ENCODE measurements at regions not wholly inside any gene's neighbourhood (a gene's known extent, or its start where the extent isn't known, plus 50 kb on each side); places are given as distances from the start of the nearest gene placed in this dataset.

- intact Hi-C loops (cut with micrococcal nuclease; ENCODE audit: unreplicated experiment), result no loop called here
- no peak for DNase-seq
- H3K4me1 Mint-ChIP-seq (ENCODE audit: low read depth, unreplicated experiment), result peaks cover 33% of the 10 kb centered on the region
- H3K36me3 Mint-ChIP-seq (ENCODE audit: insufficient read depth, unreplicated experiment), result no peaks in the 10 kb centered on the region
- no peaks in the 10 kb centered on the region for H3K27me3 Mint-ChIP-seq (ENCODE audit: unreplicated experiment)
- no peak for TF ChIP-seq CTCF (IDR thresholded peaks at IDR 0.05; ENCODE audit: unreplicated experiment)
- H3K4me3 Mint-ChIP-seq (ENCODE audit: low read depth, unreplicated experiment), result no peak overlapping the region
- no TSS peak for BruUV-seq (replicated peaks)
- no peak overlapping the region for H3K27ac Mint-ChIP-seq (ENCODE audit: unreplicated experiment)
- H3K9me3 Mint-ChIP-seq (ENCODE audit: low read depth, unreplicated experiment), result no peaks in the 10 kb centered on the region
- CTCF ChIA-PET, result no interaction called here
Observed at GRCh38 chr7:81162234-81162633, 243.4 kb upstream of the SEMA3C start.

GRCh38 chr7:81161451-81162075 lies 242.7 kb upstream of the SEMA3C start:
- DNase-seq, result peak; percentile 24
- H3K27ac Mint-ChIP-seq (ENCODE audit: unreplicated experiment), result peak overlapping the region; percentile 33
- intact Hi-C loops (cut with micrococcal nuclease; ENCODE audit: unreplicated experiment), result no loop called here
- H3K36me3 Mint-ChIP-seq (ENCODE audit: insufficient read depth, unreplicated experiment), result no peaks in the 10 kb centered on the region
- no peak overlapping the region for H3K4me3 Mint-ChIP-seq (ENCODE audit: low read depth, unreplicated experiment)
- H3K4me1 Mint-ChIP-seq (ENCODE audit: low read depth, unreplicated experiment), result peaks cover 40% of the 10 kb centered on the region
- H3K9me3 Mint-ChIP-seq (ENCODE audit: low read depth, unreplicated experiment), result no peaks in the 10 kb centered on the region
- BruUV-seq (replicated peaks), result no TSS peak
- H3K27me3 Mint-ChIP-seq (ENCODE audit: unreplicated experiment), result no peaks in the 10 kb centered on the region
- CTCF ChIA-PET, result no interaction called here
- TF ChIP-seq CTCF (IDR thresholded peaks at IDR 0.05; ENCODE audit: unreplicated experiment), result no peak

- intact Hi-C loops (cut with micrococcal nuclease; ENCODE audit: unreplicated experiment), result loop anchor here (10.0 kb wide), 3 partner anchors 255 to 435 kb away; no protein-coding TSS in a partner anchor
- Mint-ChIP-seq H3K4me1 (ENCODE audit: low read depth, unreplicated experiment) (peaks cover 61% of the 10 kb centered on the region), H3K27ac (ENCODE audit: unreplicated experiment) (no peak overlapping the region), H3K36me3 (ENCODE audit: insufficient read depth, unreplicated experiment) (no peaks in the 10 kb centered on the region), H3K9me3 (ENCODE audit: low read depth, unreplicated experiment) (no peaks in the 10 kb centered on the region), H3K27me3 (ENCODE audit: unreplicated experiment) (no peaks in the 10 kb centered on the region), H3K4me3 (ENCODE audit: low read depth, unreplicated experiment) (no peak overlapping the region)
- DNase-seq, result peak; percentile 13
- CTCF ChIA-PET, result no interaction called here
- no TSS peak for BruUV-seq (replicated peaks)
- no peak for TF ChIP-seq CTCF (IDR thresholded peaks at IDR 0.05; ENCODE audit: unreplicated experiment)
Observed at GRCh38 chr7:81159402-81159801, 240.6 kb upstream of the SEMA3C start.

- H3K4me3 Mint-ChIP-seq (ENCODE audit: low read depth, unreplicated experiment), result no peak overlapping the region
- H3K27ac Mint-ChIP-seq (ENCODE audit: unreplicated experiment), result no peak overlapping the region
- H3K36me3 Mint-ChIP-seq (ENCODE audit: insufficient read depth, unreplicated experiment), result no peaks in the 10 kb centered on the region
- H3K27me3 Mint-ChIP-seq (ENCODE audit: unreplicated experiment), result no peaks in the 10 kb centered on the region
- intact Hi-C loops (cut with micrococcal nuclease; ENCODE audit: unreplicated experiment), result loop anchor here (10.0 kb wide), 3 partner anchors 257 to 433 kb away; no protein-coding TSS in a partner anchor
- peaks cover 70% of the 10 kb centered on the region for H3K4me1 Mint-ChIP-seq (ENCODE audit: low read depth, unreplicated experiment)
- BruUV-seq (replicated peaks), result no TSS peak
- CTCF ChIA-PET, result no interaction called here
- DNase-seq, result no peak
- H3K9me3 Mint-ChIP-seq (ENCODE audit: low read depth, unreplicated experiment), result no peaks in the 10 kb centered on the region
- TF ChIP-seq CTCF (IDR thresholded peaks at IDR 0.05; ENCODE audit: unreplicated experiment), result no peak
Observed at GRCh38 chr7:81158189-81158588, 239.3 kb upstream of the SEMA3C start.

Data from Calu3 (cell line).